ENCODE measurements at regions not wholly inside any gene's neighbourhood (a gene's known extent, or its start where the extent isn't known, plus 50 kb on each side); places are given as distances from the start of the nearest gene placed in this dataset.

DNA sequence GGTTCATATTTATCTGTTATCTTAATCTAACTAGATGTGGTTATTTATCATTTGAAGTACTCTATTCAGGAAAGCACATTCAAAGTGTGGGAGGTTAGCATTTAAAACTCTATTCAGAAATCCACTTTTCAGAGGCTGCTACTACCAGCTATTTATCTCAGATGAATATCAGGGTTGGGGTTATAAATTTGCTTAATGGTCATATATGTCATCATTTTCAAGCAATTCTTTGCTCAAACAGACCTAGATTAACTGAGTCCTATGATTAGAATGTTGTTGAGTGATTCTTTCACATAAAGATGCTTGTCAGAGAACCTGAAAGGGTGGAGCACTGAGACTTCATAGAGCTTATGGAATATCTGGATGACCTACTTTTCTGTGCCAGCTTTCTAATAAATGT lies 436.9 kb upstream of the TGFBR2 start:
- TF ChIP-seq CTCF (IDR thresholded peaks at IDR 0.05; ENCODE audit: insufficient read depth, low read length, poor library complexity, severe bottlenecking) = no peak
- DNase-seq (ENCODE audit: low read depth) = no peak
- Histone ChIP-seq H3K4me3 (ENCODE audit: low read depth, low read length) (no peak overlapping the region), H3K27me3 (ENCODE audit: control insufficient read depth, insufficient read depth, low read length) (no peaks in the 10 kb centered on the region), H3K36me3 (ENCODE audit: control insufficient read depth, insufficient read depth, low read length) (no peaks in the 10 kb centered on the region)

DNA sequence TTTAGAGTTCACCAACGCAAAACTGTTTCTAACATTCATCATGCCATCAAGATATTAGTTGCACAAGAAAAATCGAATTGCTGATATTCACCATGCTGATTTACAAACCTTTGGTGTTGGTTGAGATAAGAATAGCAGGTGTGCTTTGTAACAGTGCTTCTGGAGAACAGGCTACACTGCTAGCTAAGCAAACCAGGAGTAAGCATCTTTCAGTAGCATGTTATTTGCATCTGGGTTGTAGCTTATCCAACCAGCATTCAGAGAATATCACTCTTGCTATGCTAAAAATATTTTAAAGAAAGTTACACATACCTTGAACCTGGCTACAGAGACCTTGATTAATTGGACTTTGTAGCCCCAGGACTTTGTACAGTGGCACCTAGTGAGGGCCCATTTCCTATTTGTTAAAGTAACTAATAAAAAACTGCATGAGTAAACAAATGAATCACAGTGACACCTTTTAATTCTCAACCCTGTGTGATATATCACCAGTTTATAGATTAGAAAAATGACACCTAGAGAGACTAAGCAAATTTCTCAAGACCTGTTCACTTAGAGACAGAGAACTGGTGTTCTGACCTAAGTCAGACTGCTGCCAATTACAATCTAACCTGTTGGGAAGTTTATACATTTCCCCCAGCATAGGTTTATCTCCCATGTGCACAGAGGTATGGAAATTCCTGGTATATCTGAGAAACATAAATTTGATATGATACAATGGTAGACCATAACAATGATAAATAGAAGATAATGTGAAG lies 435.5 kb upstream of the TGFBR2 start:
- DNase-seq (ENCODE audit: low read depth) = no peak
- Histone ChIP-seq H3K36me3 (ENCODE audit: control insufficient read depth, insufficient read depth, low read length) (no peaks in the 10 kb centered on the region), H3K27me3 (ENCODE audit: control insufficient read depth, insufficient read depth, low read length) (no peaks in the 10 kb centered on the region), H3K4me3 (ENCODE audit: low read depth, low read length) (no peak overlapping the region)
- TF ChIP-seq CTCF (IDR thresholded peaks at IDR 0.05; ENCODE audit: insufficient read depth, low read length, poor library complexity, severe bottlenecking) = no peak

- Histone ChIP-seq H3K27me3 (ENCODE audit: control insufficient read depth, insufficient read depth, low read length) (no peaks in the 10 kb centered on the region), H3K4me3 (ENCODE audit: low read depth, low read length) (no peak overlapping the region), H3K36me3 (ENCODE audit: control insufficient read depth, insufficient read depth, low read length) (no peaks in the 10 kb centered on the region)
- TF ChIP-seq CTCF (IDR thresholded peaks at IDR 0.05; ENCODE audit: insufficient read depth, low read length, poor library complexity, severe bottlenecking) = no peak
- no peak for DNase-seq (ENCODE audit: low read depth)
These were observed 432.0 kb upstream of the TGFBR2 start for GRCh38 chr3:30174357-30174756.

DNA sequence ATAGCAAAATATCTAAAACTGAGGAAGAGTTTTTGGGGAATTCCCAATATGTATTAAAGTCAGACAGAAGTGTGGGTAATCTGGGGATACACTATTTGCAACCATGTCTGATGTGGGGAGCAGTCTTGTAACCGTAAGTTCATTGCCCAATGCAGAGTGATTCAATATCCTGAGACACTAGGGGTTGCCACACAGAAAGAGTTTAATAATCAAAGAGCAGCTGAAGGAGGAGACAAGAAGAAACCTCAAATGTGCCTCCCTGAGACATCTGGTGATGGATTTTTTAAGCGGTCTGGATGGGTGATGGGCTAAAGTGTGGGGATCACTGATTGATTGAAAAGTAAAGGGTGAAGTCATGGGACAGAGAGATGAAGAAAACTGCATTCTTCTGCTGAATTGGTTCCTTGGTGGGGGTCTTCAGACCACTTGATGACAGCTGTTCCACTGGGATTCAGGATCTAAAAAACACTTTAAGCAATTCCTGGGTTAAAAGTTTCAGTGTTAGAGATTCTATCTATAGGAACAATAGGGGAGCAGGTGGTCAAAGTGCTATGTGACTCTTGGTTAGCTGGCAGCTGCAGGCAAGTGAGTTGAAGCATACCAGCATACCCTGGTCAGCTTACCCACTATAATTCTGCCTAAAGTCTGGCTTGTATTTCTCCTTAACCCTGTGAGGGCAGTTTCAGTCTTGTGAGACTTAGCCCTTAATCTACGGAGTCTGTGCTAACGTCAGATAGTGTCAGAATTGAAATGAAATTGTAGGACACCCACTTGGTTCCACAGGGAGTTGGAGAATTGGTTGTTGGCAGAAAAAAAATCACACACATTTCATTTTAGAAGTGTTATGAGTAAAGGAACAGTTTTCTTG lies 425.9 kb upstream of the TGFBR2 start:
- Histone ChIP-seq H3K36me3 (ENCODE audit: control insufficient read depth, insufficient read depth, low read length) (no peaks in the 10 kb centered on the region), H3K27me3 (ENCODE audit: control insufficient read depth, insufficient read depth, low read length) (no peaks in the 10 kb centered on the region), H3K4me3 (ENCODE audit: low read depth, low read length) (no peak overlapping the region)
- TF ChIP-seq CTCF (IDR thresholded peaks at IDR 0.05; ENCODE audit: insufficient read depth, low read length, poor library complexity, severe bottlenecking) = no peak
- no peak for DNase-seq (ENCODE audit: low read depth)

- Histone ChIP-seq H3K4me3 (ENCODE audit: low read depth, low read length) (no peak overlapping the region), H3K27me3 (ENCODE audit: control insufficient read depth, insufficient read depth, low read length) (no peaks in the 10 kb centered on the region), H3K36me3 (ENCODE audit: control insufficient read depth, insufficient read depth, low read length) (no peaks in the 10 kb centered on the region)
- no peak for TF ChIP-seq CTCF (IDR thresholded peaks at IDR 0.05; ENCODE audit: insufficient read depth, low read length, poor library complexity, severe bottlenecking)
- no peak for DNase-seq (ENCODE audit: low read depth)
These were observed 425.3 kb upstream of the TGFBR2 start for GRCh38 chr3:30181178-30181465.
